DMS 273 (cell line): ENCODE measurements at regions not wholly inside any gene's neighbourhood (a gene's known extent, or its start where the extent isn't known, plus 50 kb on each side); places are given as distances from the start of the nearest gene placed in this dataset.

ENCODE experiments used
- DNase-seq: peaks from one replicate; lab custom pipeline; 2025; ENCODE audit not compliant: unreplicated experiment; lab: John Stamatoyannopoulos, UW

GRCh38 chr10:2130705-2131305, 393.5 kb upstream of the ADARB2 start:
- no peak for DNase-seq

DNA sequence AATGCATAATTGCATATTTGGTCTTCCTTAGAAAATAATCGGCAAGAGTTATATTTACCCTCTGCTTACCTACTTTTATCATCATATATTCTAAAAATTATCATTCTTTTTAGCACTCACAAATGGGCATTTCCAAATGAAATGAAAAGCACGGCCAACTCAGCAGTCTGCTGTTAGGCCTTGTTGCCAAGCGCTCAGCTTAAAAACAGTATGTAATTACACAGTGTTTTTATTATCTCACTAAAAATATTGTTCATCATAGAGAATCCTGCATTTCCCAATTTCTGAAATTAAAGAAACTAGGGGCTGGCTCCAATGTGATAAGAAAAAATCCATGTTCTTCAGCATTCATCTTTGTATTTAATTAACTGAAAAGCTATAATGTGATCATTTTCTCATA, 391.7 kb upstream of the ADARB2 start:
- no peak for DNase-seq

DNA sequence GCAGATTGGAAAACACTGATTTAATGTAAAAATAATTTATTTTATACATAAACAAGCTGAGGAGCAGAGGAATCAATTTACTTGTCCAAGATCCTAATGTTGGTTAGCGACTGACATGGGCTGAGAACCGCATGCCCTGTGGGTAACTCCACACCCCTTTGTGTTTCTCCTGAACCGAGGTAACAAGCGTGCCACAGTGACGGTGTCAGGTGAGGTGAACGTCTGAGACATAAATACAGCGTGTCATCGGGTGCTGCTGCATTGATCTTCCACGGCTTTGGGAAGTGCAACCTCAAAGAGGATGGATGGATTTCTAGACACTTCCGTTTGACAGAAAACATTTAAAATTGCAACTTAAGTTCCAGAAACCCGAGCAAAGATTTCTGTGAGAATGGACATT, 386.8 kb upstream of the ADARB2 start:
- no peak for DNase-seq

- no peak for DNase-seq
Measured at GRCh38 chr10:2122431-2123124, 385.3 kb upstream of the ADARB2 start.

- no peak for DNase-seq
Measured at GRCh38 chr10:2121929-2122328, 384.6 kb upstream of the ADARB2 start.

DNA sequence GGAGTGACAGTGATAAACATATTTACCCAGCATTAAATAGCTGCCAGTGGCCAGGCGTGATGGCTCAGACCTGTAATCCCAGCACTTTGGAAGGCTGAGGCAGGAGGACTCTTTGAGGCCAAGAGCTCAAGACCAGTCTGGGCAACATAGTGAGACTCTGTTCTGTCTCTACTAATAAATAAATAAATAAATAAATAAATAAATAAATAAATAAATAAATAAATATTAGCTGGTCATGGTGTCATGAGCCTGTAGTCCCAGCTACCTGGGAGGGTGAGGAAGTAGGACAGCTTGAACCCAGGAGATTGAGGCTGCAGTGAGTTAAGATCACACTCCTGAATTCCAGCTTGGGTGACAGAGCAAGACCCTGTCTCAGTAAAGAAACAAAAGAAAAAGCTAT, 384.0 kb upstream of the ADARB2 start:
- no peak for DNase-seq

DNA sequence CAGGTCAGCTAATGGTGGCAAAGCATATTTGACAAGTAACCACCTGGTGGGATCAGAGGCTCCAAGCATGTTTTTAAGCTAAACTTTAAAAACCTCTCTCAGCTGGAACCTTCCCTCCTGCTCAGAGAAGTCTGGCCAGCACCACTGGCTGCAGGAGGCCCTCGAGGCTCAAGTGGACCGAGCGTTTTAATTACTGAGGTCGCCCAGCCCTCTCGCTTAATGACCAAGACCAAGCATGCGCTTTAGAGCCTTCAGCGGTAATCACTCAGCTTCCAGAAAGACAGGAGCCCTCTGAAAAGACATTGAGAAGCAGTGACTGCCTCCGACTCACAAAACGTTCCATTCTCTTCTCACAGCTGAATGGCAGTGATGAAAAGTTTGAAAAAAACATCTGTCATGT, 383.4 kb upstream of the ADARB2 start:
- DNase-seq, result no peak

DNA sequence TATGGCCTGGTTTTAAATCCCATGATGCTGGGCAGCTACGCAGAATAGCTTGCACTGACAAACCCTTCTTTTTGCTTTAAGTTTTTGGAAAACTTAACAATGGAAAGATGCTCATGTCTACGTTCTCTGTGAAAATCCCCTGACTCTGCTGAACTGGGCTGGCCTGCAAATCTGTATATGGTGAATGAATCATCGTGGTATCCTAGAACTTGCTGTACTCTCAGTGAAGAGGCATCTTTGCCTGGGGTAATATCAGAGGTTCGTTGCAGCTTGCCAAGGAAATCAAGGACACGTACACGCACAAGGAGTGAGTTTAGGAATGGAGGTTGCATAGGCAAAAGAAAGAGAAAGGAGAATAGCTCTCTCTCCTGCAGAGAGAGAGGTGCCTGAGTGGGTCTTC, 382.0 kb upstream of the ADARB2 start:
- DNase-seq, result no peak

DNA sequence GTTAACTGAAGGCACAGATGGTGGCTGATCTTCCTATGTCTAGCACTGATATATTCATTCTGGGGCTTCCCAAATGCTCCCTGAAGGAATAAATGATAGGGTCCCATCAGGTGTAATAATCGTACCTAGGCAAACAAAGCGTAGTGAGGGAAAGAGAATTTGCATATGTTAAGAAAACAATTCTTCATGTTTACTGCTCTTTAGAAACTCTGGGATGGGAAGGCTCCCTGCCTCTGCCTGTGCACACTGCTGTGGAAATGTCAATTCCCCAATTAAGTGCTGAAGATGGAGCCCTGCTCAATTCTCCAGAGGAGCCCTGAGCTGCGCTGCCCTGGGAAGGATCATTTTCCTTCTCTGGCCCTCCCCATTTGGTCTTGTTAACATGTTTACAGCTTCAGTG, 380.9 kb upstream of the ADARB2 start:
- no peak for DNase-seq

- no peak for DNase-seq
Measured at GRCh38 chr10:2117641-2118040, 380.3 kb upstream of the ADARB2 start.

GRCh38 chr10:2111965-2112364, 374.6 kb upstream of the ADARB2 start:
- DNase-seq, result no peak

GRCh38 chr10:2108496-2108895, 371.2 kb upstream of the ADARB2 start:
- no peak for DNase-seq

- no peak for DNase-seq
Measured at GRCh38 chr10:2106641-2107040, 369.3 kb upstream of the ADARB2 start.

GRCh38 chr10:2099321-2099720, 362.0 kb upstream of the ADARB2 start:
- DNase-seq, result no peak

GRCh38 chr10:2097937-2098336, 360.6 kb upstream of the ADARB2 start:
- DNase-seq, result no peak

DNA sequence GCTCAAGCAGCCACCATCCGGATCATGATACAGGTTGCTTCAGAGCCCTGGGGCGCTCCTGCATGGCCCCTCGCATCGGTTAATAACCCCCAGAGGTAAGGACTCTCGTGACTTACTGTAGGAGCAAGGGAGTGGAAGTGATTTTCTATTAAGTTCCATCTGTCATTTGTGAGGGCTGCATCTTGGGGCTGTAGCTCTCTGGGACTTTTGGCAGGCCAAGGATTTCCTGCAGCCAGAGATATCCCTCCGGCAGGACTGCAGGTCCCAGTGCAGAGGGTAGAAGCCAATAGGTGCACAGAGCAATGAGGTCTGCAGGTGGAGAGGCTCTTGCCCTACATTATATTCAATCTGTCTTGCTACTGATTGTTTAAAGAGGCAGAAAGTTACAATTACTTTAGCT, 356.8 kb upstream of the ADARB2 start:
- no peak for DNase-seq

- DNase-seq, result no peak
Measured at GRCh38 chr10:2083591-2083990, 346.3 kb upstream of the ADARB2 start.

- no peak for DNase-seq
Measured at GRCh38 chr10:2081501-2081900, 344.2 kb upstream of the ADARB2 start.

DNA sequence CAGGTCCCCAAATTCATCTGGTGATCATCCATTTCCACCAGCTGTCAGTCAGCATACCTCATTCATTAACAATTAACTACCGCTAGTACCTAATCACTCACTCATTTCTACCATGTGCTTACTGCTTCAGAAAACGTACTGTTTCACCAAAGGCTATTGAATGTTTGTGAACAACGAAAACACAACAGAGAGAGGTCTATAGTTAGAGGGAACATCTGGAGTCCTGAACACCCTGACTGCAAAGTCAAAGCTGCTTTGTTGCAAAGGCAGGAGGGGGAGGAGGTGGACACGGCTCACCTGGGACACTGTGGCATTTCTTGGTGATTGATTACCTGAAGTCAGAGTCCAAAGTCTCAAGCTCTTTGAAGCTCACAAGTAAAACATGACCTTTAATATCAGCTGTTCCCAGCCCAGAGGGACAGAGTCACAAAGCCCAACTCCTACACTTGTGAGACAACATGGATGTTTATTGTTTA, 342.3 kb upstream of the ADARB2 start:
- DNase-seq, result no peak

DNA sequence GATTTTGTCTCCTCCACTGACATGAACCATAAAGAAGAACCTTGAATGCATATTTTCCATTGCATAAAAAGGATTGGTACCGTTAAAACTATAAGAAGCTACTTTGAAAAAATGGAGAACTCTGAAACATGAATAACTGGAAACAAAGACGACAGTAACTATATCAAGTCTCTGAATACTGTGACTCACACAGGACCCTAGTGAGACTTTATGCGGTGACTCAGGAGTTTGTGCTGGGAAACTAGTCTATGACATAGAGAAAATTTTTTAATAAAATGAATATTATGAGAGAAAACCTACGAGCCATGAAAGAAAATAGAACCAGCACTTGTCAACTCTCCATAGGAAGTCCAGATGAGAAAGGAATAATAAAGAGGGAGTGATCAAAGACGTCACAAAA, 339.9 kb upstream of the ADARB2 start:
- no peak for DNase-seq

GRCh38 chr10:2076528-2076927, 339.2 kb upstream of the ADARB2 start:
- DNase-seq, result no peak

DNA sequence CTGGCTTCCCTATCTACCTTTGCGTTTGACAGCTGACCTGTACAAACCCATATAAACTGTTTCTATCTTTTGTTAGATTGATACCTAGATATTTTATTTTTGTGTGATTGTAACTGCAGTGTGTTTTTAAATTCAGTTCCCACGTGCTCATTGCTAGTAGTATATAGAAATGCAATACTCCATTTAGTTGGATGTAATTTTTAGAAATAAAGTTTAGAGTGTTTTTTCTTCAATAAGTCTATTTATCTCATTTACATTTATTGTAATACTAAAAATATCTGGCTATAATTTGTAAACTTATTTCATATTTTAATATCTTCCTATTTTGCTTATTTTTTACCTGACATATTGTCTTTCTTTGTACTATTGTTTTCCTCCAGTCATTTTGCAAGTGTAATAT, 329.7 kb upstream of the ADARB2 start:
- no peak for DNase-seq

GRCh38 chr10:2054728-2055127, 317.4 kb upstream of the ADARB2 start:
- DNase-seq, result no peak
